HG02884 (cell line): ENCODE measurements at regions not wholly inside any gene's neighbourhood (a gene's known extent, or its start where the extent isn't known, plus 50 kb on each side); places are given as distances from the start of the nearest gene placed in this dataset.

Source experiments
- ATAC-seq: cut with Tn5 transposase; IDR thresholded peaks from one replicate; pipeline ENCODE4 v1.9.1; 2021; ENCODE audit warnings: mild to moderate bottlenecking, moderate library complexity; ENCODE audit not compliant: unreplicated experiment

DNA sequence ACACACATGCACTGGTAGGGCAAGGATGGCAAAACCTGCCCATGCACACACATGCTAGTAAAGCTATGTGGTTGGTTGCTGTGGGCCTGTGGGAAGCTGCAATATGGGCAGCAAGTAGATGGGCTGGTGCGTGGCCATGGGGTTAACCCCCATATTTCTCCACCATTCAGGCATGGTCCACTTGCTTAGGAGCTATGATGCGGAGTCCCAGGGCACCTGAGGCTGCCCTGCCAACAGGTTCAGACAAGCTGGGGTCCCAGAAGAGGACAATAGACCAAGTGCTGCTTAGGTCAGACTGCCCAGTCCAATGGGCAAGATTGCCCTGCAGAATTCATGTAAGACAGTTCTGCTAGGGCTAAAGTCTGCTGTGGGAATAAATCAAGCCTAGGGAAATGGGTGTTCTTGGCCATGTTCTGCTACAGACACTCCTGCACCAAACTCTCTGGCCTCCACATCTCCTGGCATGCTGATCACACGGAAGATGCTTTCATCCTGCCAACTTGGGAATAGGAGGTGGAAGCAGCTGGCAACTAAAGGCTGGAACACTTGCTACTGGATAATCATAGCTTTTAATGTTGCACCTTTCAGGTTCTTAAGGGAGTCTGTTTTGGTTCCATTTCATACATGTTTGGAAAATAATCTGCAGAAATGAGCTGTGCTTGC, 646.3 kb upstream of the SLITRK1 start:
- ATAC-seq = no peak

DNA sequence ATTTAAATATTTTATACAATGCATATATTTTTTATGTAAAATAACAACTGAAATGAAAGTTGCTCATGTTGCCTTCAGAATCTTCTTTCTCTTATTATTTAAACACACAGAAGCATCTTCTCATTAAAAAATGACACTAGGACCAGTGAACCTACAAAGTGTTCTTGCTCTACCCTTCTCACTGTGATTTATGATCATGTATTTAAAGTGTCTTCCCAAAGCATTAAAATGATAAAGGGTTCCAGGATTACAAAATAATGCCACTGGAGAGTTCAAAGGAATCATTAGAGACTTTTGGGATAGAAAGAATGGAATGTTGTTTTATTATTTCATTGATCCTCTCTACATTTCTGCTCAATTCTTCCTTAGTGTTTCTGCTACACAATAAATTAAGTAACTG, 643.6 kb upstream of the SLITRK1 start:
- ATAC-seq = no peak

DNA sequence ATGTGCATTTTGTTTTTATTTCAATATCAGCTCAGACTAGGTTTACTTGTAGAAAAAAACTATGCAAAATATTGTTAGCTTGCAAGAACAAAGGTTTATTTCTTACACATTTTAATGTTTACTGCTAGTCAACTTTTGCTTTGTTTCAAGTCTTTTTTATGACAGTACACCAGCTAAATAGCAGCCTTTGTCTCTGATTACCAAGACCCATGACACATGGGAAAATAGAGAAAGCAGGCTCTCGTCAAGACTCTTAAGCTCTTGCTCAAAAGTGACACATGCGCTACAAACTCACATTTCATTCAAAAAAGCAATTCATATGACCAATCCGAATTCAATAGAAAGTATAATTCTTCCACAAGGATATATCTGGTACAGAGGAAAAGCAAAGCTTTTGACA, 642.3 kb upstream of the SLITRK1 start:
- ATAC-seq = no peak

DNA sequence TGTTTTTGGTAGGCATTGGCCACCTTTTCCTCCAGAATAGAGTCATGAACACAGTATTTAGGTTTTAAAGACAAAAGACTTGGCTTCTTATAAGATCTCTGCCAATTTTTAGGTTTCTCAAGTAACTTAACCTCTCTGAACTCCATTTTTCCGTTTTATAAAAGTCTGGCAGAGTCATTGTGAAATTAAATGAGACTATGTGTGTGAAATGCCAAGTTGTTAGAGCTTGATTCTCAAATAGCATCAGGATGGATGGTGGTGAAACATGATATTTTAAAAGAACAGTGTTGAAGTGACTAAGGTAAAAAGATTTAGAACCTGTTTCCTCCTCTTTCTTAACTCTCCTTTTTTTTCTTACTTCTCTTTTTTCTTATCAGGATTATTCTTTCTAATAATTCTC, 617.7 kb upstream of the SLITRK1 start:
- no peak for ATAC-seq

DNA sequence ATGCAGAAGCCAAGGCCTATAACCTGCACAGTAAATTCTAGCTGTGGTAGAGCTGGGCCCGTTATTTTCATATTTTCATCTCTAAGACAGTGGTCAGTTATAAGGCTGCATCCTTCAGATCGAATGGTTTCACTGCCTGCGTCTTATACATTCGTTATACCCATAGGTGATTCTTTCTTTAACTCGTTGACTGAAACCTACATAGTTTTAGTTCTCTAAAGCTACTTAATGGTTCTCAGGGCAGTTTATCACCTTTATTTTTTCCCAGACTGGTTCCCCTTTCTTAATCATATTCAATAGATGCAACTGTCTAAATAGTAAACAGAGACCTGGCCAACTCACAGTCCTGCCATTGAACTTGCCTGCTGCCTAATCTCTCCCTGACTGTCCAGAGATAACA, 615.3 kb upstream of the SLITRK1 start:
- ATAC-seq = no peak

DNA sequence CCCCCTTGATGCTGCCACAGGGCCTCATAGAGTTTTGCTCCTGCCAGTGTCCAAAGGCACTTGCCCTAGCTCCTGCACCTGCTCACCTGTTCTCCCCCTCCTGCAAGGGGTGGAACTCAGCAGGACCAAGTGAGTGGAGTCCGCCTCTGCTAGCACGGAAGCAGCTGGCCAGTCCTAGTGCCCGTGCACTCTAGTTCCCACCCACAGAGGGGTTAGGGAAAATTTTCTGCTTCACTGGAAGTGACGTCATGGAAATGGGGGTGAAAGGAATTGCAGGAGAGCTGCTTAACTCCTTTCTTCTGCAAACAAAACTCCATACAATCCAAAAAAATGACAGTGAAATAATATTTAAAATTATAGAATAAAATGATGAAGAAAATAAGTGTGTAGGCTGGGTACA, 609.7 kb upstream of the SLITRK1 start:
- no peak for ATAC-seq

DNA sequence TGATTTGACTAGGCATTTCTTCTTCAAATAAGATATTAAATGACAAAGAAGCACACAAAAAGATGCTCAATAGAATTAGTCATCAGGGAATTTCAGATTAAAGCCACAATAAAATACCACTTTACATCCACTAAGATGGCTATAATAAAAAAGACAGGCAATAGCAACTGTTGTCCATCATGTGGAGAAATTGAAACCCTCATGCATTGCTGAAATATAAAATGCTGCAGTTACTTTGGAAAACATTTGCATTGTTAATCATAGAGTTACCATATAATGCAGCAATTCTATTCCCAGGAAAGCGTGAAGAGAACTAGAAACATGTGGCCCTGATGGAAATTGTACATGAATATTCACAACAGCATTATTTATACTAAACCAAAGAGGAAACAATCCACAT, 605.5 kb upstream of the SLITRK1 start:
- ATAC-seq = no peak

DNA sequence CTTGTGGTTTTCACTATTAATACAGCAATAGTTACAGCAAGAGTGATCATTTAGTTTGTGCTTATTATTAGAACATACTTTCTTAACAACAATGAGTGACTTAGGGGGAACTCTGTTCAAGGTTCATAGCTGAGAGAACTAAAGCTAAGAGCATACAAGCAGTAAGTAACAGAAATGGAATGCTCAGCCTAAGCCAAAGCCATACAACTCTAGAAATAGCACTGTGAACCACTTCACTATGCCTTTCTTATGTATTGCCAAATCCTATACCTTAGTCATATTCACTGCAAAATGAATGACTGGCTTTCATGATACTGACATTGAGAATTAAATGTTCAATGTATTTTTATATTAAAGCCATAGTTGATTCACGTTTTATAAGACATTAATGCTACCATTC, 599.7 kb upstream of the SLITRK1 start:
- ATAC-seq = no peak

DNA sequence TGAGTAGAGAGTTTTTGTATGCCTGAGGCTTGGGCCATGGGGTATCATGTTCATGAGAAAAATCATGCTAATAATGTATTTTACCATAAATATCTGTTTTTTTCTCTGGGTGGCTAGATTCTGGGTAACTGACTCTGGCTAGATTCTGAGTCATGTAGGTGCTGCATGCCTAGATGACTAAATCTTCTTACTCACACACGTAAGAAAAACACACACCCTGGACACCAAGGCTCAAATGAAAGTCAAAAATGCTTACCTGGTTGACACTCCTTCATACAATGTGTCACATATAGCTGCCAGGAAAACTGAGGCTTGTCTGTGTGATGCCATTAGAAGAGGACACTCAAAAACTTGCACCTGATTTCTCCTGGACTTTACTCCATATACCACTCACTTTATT, 597.4 kb upstream of the SLITRK1 start:
- no peak for ATAC-seq

DNA sequence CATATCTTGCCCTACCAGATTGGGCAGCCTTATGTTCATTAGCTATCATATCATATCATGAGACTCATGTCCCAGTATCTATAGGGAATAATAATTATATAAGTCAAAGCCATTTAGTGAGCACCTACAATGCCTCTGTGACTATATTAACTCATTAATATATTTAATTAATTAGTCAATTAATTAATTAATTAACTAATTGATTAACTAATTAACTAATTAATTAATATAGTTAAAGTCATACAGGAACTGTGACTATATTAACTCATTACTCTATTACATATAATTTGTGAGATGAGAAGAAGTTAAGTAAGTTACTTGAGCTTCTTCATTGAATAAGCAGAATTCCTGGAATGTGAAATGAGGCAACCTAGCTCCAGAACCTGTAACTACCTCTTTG, 588.3 kb upstream of the SLITRK1 start:
- ATAC-seq = no peak

DNA sequence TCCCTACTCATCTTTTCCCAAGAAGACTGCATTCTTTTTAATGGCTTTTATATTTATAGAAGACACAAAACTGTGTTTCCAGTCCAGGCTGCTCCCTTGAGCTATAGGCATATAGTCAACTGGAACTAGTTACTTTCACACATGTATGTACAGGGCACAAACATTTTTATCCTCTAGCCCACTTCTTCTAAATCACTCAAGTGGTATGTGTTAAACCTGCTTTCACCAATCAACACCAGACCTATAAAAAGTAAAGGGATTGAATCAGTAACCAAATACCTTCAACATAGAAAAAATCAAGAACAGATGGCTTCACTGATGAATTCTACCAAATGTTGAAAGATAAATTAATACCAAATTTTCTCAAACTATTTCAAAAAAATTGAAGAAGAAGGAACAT, 584.2 kb upstream of the SLITRK1 start:
- ATAC-seq = no peak

DNA sequence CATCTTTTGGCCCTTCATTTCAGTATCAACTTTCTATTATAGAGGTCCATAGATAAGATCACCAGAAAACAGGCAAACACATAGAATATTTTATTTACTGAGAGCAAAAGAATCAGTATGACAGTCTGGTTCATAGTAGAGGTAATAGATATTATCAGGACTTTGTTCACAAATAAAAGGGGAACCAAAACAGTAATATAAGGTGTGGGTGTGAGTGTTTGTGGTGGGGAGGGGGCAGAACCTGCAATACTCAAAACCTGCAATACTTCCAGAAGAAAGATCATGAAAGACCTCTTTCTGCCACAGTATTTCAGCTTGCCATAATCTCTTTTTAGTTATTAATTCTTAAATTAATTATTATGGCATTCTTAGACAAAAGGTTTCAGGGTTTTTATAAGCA, 578.7 kb upstream of the SLITRK1 start:
- ATAC-seq = no peak

DNA sequence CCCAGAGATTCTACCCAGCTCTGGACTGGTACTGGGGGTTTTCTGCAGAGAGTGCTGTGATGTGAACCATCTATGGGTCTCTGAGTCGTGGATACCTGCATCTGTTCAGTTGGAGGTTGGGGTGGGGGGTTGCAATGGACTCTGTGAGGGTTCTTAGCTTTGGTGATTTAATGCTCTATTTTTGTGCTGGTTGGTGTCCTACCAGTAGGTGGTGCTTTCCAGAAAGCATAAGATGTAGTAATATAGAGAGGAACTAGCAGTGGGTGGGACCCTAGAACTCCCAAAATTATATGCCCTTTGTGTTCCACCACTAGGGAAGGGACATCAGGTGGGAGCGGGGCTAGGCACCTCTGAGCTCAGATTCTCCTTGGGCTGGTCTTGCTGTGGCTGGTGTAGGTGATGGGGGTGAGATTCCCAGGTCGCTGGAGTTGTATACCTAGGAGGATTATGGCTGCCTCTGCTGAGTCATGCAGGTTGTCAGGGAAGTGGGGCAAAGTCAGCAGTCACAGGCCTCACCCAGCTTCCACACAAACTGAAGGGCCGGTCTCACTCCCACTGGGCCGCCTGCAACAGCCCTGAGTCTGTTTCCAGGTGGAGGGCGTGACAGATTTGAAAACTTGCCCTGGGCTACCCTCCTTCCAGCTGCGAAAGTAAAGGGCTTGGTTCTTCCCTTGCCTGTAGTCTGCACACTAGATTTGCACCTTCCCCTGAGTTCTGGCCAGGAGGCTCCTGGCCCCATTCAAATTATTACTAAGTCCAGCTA, 573.0 kb upstream of the SLITRK1 start:
- ATAC-seq = no peak

DNA sequence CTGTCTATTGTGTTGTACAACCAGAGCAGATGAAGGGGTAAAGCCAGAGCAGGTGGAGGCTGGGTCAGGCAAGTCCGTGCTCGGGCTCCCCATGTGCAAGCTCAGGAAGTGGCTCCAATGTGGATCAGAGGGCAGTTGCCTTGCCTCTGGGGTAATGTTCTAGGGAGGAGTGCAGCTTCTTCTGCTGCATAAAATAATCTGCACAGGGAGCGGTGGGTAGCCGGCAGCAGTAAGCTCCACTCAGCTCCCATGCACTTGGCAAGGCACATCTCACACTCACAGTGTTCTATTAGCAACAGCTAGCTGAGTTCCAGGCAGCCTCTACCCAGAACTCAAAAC, 565.3 kb upstream of the SLITRK1 start:
- no peak for ATAC-seq

DNA sequence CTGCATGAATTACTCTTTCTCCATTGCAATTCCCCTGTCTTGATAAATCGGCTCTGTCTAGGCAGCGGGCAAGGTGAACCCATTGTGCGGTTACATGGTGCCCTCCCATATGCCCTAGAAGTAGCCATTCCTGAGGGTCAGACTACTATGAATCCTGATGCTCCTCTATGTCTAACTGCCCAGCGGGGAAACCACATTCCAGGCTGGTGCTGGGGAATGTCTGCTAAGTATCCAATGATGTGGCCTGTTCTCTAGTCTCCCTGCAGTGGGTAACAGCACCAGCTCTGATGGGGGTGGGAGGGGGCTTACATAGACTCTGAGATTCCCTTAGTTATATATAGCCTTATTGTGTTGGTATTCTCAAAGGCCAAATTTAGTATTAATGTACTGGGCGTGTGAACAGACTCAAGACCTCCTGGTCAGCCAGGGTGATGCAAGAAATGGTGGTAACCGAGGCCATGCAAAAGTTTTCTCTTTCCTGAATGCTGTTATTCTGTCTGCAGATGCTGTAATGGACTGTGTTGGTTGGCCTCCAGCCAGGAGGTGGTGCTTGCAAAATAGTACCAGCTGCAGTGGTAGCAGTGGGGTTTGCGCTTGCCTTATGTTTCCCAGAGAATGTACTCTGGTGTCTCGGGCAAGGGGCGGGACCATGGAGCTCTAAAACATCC, 564.8 kb upstream of the SLITRK1 start:
- ATAC-seq = no peak

DNA sequence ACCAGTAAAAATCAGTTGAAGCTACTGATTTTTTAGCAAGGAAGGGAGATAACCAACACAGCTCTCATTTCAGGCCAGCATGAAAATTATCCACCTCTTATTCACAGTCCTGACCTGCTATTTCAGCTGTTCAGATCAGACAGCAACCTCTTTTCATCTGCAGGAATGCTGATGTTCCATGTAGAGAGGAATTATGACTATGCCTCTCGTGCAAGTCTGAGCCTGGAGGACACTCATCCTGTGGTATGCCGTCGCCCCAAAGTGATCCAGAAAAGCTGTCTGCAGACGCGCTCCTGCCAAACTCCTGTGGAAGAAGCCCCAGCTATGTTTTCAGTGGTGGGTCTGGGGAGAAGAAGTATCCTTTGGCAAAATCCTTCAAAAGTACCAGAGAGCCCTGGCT, 563.5 kb upstream of the SLITRK1 start:
- no peak for ATAC-seq

DNA sequence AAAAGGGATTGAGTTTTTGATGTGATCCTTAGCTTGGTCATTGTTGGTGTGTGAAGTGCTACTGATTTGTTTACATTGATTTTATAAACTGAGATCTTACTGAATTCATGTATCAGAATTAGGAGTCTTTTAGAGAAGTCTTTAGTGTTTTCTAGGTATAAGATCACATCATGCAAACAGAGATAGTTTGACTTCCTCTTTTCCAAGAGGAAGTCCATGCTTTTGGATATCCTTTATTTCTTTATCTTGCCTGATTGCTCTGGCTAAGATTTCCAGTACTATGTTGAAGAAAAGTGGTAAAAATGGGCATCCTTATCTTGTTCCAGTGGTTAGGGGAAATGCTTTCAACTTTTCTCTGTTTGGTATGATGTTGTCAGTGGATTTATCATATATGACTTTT, 561.2 kb upstream of the SLITRK1 start:
- no peak for ATAC-seq

DNA sequence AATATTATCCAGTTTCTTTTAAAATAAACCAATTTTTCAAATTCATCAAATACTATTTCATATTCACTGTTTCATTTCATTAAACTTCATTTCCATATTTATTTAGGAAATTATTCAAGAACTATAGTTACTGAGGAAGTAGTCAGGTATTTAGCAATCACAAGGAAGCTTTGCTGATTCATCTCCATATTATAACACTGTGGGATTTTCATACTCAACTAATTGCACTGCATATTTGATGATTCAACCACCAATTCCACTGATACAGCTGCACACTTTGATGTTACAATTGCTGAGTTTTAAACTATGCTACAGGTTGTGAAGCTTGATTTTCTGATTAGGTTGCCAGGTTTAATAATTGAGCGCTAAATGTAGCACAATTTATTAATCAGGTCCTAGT, 556.8 kb upstream of the SLITRK1 start:
- no peak for ATAC-seq

DNA sequence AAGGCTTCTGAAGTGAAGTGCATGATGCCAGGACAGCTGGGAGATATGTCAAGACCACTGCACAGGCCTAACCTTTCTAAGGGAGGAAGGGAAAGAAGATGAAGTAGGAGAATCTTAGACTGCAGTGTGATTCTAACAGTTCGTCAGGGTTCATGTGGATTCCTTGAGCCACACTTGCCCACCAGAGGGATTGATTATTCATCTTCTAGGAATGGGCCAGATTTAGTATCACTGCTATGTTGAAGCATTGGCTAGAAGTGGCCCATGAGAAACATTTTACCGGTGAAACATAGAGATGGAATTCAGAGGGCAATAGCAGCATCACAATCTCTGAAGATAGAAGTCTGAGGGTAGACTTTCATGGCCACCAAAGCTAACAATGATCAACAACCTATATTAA, 550.8 kb upstream of the SLITRK1 start:
- no peak for ATAC-seq

DNA sequence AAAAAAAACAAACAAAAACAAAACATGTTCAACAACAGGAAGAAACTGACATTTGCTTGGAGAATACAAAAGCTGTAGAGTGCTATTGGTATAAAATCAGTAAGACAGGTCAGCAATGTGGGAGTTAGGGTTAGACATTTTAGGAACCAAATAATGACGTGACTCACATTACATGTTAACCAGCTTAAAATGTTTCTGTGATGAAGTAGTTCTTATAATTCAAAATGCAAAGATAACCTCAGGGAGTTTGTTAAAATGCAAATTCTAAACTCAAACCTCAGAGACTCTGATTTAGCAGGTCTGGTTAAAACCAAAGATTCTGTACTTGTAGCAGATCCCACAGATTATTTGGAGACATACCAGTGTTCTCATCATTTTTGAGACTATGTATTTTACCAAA, 549.4 kb upstream of the SLITRK1 start:
- ATAC-seq = no peak

DNA sequence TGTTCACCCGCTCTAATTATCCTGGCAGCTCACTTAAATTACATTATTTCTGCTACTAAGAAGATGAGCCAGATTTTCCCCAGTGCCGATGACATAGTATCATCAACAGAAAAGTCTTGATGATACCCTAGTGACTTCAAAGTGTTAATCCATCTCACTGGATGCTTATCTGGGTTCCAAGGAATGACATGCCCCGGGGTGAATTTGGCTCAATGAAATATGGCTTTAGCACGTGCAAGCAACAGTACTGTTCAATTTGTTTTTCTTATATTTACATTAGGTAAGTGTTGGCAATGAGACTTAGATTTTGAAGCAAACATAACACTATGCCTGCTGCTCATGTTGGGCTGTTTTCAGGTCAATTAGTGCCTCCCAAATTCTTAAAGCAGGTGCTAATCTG, 548.2 kb upstream of the SLITRK1 start:
- no peak for ATAC-seq

DNA sequence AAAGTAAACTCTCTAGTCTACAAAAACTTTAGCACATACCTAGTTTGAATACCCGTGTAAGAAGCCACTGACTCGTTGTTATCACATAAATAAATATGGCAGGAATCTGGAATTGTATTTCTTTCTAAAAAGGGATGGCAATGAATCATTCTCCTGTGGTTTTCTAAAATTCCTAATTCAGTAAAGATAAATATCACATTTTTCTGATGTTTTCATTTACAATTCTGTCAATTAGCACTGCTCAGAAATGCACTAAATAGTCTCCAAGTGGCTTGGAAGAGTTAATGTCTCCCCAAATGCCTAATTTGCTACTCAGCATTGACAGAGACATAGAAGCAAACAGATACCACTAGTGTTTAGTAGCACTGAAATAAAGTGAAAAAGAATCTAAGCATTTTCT, 547.7 kb upstream of the SLITRK1 start:
- no peak for ATAC-seq
